ENCODE measurements at regions not wholly inside any gene's neighbourhood (a gene's known extent, or its start where the extent isn't known, plus 50 kb on each side); places are given as distances from the start of the nearest gene placed in this dataset.

DNA sequence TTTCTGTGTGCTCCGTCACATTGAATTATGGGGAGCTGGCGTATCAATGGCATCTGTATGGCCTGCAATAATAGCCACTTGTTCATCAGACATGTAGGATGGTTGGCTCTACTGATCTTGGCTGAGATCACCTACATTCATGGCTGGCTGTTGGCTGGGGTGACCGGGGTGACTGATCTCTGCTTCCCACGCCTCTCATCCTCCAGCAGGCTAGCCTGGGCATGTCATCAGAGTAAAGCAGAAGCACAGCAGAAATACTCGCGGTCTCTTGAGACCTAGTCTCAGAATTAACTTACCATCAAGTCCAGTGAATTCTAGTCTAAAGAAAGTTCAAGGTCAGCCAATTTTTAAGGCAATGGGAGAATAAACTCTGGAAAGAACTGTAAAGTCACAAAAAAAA, 257.7 kb upstream of the GLI3 start:
- no peak for TF ChIP-seq POLR2A (IDR thresholded peaks at IDR 0.05)
- TF ChIP-seq, protein P1, sequence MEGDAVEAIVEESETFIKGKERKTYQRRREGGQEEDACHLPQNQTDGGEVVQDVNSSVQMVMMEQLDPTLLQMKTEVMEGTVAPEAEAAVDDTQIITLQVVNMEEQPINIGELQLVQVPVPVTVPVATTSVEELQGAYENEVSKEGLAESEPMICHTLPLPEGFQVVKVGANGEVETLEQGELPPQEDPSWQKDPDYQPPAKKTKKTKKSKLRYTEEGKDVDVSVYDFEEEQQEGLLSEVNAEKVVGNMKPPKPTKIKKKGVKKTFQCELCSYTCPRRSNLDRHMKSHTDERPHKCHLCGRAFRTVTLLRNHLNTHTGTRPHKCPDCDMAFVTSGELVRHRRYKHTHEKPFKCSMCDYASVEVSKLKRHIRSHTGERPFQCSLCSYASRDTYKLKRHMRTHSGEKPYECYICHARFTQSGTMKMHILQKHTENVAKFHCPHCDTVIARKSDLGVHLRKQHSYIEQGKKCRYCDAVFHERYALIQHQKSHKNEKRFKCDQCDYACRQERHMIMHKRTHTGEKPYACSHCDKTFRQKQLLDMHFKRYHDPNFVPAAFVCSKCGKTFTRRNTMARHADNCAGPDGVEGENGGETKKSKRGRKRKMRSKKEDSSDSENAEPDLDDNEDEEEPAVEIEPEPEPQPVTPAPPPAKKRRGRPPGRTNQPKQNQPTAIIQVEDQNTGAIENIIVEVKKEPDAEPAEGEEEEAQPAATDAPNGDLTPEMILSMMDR (IDR thresholded peaks at IDR 0.05): no peak

DNA sequence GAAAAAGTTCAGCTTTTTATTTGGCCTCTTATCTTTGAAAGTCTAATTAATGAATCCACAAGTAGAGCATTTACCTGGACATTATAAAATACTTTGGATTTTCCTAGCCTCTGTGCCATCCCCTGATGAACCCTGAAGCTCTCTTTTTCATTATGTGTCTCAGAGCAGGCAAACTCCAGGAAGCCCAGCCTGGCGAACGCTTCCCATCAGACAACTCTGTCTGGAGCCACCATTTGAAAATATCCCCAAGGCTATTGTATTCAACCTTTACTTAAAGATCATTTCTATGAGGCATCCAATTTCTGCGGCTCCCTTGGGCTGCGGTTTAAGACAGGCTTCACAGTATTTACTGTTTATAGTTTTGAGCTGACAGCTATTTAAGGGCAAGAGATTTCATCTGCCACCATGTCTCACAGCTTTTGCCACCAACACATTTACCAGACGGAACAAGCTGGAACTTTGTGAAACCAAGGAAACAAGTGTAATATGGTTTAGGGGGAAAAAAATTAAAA, 257.2 kb upstream of the GLI3 start:
- intact Hi-C loops (cut with DNase I; ENCODE audit: low total_unique reads): no loop called here
- no peak for DNase-seq (ENCODE audit: low spot score in 2 of 2)
- TF ChIP-seq POLR2A (IDR thresholded peaks at IDR 0.05): no peak
- WGBS, 2 donors: 40 to 41% methylated on average over 5 of the region's 5 CpGs
- no peak overlapping the region for H3K4me3 ChIP-seq (ENCODE audit: low read depth, poor library complexity, severe bottlenecking)

More for the DNA sequence above, 257.7 kb upstream of the GLI3 start:
- intact Hi-C loops (cut with DNase I; ENCODE audit: low total_unique reads): no loop called here
- 25 to 39% methylated on average over 6 of the region's 6 CpGs for WGBS, 2 donors
- DNase-seq (ENCODE audit: low spot score in 2 of 2): peak in 1 of 2 donors; percentile 45
- no peak overlapping the region for H3K4me3 ChIP-seq (ENCODE audit: low read depth, poor library complexity, severe bottlenecking)

DNA sequence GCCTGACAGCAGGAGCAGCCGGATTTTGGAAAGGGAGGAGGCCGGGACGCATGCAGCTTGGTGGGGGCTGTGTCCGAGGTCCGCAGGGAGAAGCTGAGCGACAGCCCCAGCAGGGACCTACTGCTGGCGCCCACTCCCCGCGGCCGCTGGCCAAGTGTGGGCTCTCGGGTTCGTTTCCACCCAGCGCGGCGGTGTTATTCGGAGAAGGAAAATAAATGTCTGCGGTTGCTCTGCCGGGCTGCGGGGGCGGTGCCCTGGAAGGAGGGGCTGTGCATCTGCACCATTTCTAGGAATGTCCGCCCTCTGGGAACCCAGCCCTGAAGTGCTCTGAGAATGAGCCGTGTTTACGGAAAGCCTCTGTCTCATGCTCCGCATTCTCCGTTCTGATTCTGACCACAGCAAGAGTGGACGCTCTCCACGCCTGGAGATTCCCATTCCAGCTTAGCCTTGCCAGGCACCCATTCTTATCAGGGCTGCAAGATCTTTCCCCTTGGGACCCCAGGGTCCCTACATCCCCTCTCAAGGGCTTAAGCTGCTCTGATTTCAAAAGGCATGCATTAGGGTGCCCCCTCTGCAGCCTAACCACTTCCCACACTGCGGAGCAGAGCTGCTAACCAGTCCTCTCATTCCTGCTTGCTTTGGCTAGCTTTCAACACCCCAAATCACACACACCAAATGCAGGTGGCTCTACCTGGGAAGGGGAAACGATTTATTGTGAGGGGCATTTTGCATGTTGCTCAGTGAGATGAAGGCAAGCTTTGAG, 256.6 kb upstream of the GLI3 start:
- intact Hi-C loops (cut with DNase I; ENCODE audit: low total_unique reads): no loop called here
- no peak overlapping the region for H3K4me3 ChIP-seq (ENCODE audit: low read depth, poor library complexity, severe bottlenecking)
- TF ChIP-seq POLR2A (IDR thresholded peaks at IDR 0.05): no peak
- TF ChIP-seq, protein P1 (IDR thresholded peaks at IDR 0.05): no peak
- WGBS, 2 donors: 2 to 3% methylated on average over 13 to 29 of the region's 29 CpGs
- DNase-seq (ENCODE audit: low spot score in 2 of 2): peak; percentile 66 to 91

DNA sequence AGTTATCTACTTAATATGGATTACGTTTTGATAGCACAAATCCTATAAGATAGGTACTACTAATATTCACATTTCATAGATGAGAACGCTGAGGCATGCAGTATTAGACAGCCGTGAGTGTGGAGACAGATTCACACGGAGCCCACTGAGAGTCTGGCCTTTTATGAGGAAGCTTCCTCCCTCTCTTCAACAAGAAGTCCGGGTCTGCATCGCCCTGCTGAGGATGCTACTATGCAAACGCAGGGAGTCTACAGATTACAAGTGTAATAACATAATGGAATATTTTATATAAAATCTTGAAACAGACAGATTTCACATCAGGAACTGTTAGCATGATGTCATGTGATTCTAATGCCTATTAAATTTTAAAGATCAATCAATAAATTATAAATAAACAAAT, 255.9 kb upstream of the GLI3 start:
- 62 to 69% methylated on average over 7 of the region's 7 CpGs for WGBS, 2 donors
- no peak for DNase-seq (ENCODE audit: low spot score in 2 of 2)
- intact Hi-C loops (cut with DNase I; ENCODE audit: low total_unique reads): no loop called here
- no peak overlapping the region for H3K4me3 ChIP-seq (ENCODE audit: low read depth, poor library complexity, severe bottlenecking)
- TF ChIP-seq POLR2A (IDR thresholded peaks at IDR 0.05): no peak
- TF ChIP-seq, protein P1 (IDR thresholded peaks at IDR 0.05): no peak

DNA sequence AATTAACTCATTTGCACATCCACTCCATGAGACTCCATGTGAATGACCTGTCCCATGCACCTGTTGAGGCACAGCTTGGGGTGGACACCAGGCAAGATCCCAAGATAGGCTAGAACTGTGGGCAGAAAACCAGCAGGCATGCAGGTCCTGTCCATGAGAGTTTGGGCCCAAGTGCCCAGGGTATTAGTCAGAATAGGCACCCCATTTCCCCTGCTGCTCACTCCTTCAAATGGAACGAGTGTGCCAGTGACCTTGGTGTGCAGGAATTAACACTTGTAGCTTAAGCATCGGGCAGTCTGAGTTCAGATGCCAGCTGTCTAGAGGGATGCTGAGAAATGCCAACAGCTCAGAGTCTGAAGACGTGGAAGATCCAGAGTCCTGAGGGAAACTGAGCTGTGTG, 254.1 kb upstream of the GLI3 start:
- intact Hi-C loops (cut with DNase I; ENCODE audit: low total_unique reads): no loop called here
- whole genome bisulfite sequencing, 2 donors: 80 to 83% methylated on average over 3 of the region's 3 CpGs
- TF ChIP-seq POLR2A (IDR thresholded peaks at IDR 0.05): no peak
- TF ChIP-seq, protein P1 (IDR thresholded peaks at IDR 0.05): no peak
- no peak for DNase-seq (ENCODE audit: low spot score in 2 of 2)
- no peak overlapping the region for H3K4me3 ChIP-seq (ENCODE audit: low read depth, poor library complexity, severe bottlenecking)

DNA sequence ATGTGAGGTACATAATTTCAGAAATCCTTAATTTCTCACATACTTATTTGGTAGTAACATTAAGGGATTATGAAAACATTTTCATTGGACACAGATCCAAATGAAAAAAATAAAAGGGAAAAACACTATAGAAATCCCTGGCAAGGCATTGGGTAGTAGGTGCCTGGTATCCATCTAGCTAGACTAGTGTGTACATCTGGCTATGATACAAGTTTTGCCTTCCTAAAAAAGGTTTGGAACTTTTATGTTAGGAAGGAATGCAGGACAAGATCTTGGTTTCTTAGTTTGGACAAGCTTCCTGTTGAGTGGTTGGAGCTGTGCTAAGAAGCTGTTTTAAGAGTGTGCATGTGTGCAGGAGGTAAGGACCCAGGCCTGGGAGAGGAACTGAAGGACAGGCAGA, 252.3 kb upstream of the GLI3 start:
- intact Hi-C loops (cut with DNase I; ENCODE audit: low total_unique reads): no loop called here
- no peak for DNase-seq (ENCODE audit: low spot score in 2 of 2)
- TF ChIP-seq POLR2A (IDR thresholded peaks at IDR 0.05): no peak
- TF ChIP-seq, protein P1 (IDR thresholded peaks at IDR 0.05): no peak
- no peak overlapping the region for H3K4me3 ChIP-seq (ENCODE audit: low read depth, poor library complexity, severe bottlenecking)
